ENCODE measurements at regions not wholly inside any gene's neighbourhood (a gene's known extent, or its start where the extent isn't known, plus 50 kb on each side); places are given as distances from the start of the nearest gene placed in this dataset.

DNA sequence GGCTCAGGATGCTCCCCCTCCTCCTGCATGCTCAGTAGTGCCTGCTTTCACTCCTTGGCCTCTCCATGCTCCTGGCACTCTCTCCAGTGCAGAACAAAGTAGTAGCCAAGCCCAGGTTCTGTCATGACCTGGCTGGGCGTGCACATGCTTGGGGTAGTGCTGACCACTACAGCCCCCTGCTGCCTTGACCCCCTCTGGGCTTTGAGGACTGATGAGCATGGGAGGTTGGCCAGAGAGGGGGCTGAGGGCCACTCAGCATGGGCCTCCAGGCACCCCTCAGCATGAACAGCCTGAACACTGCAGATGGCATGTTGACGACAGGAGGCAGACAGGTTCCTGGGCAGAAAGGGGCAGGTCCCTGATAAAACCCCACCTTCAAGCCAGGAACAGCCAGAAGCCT is 935.7 kb upstream of the PRMT6 start:
- TF ChIP-seq, protein P1, sequence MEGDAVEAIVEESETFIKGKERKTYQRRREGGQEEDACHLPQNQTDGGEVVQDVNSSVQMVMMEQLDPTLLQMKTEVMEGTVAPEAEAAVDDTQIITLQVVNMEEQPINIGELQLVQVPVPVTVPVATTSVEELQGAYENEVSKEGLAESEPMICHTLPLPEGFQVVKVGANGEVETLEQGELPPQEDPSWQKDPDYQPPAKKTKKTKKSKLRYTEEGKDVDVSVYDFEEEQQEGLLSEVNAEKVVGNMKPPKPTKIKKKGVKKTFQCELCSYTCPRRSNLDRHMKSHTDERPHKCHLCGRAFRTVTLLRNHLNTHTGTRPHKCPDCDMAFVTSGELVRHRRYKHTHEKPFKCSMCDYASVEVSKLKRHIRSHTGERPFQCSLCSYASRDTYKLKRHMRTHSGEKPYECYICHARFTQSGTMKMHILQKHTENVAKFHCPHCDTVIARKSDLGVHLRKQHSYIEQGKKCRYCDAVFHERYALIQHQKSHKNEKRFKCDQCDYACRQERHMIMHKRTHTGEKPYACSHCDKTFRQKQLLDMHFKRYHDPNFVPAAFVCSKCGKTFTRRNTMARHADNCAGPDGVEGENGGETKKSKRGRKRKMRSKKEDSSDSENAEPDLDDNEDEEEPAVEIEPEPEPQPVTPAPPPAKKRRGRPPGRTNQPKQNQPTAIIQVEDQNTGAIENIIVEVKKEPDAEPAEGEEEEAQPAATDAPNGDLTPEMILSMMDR (IDR thresholded peaks at IDR 0.05): no peak
- no peak for TF ChIP-seq EZH2 (IDR thresholded peaks at IDR 0.05)
- no peak for TF ChIP-seq EZH2phosphoT487 (IDR thresholded peaks at IDR 0.05)
